NCI-H1048 (cell line): ENCODE measurements at regions not wholly inside any gene's neighbourhood (a gene's known extent, or its start where the extent isn't known, plus 50 kb on each side); places are given as distances from the start of the nearest gene placed in this dataset.
"Not testable (repeated sequence)": the region's sequence is repeated elsewhere in the genome, so short reads cannot be mapped to it uniquely, and the experiment has no call there.

Source experiments
- DNase-seq: peaks from one replicate; lab custom pipeline; 2025; lab: John Stamatoyannopoulos, UW

DNA sequence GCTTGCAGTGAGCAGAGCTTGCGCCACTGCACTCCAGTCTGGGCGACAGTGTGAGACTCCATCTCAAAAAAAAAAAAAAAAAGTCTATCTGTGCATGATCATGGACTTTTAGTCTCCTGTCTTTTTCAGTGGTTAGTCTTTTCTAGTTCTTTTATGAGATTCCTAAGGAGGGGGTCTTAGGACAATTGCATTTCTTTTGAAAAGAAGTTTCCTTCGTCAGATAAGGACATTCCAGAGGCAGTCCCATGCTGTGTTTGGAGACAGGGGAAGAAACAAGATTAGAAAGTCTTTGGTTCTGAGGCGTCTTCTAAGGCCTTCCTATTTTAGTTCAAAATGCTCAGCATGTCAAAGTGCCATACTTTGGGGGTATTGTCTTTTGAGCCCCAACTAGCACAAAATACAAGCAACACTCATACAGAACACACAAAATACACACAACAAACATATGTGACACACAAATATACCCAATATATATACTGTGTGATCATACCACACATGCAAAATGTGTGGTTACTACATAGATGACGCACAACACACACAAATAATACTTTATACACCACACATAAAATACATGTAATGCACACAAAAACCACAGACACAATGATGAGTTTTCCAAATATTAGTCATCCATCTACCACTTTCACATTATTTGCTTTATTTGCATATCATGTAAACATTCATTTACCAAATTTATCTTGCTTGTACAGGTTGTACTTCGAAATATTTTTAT is 394.5 kb downstream of the SPATA31D1 start:
- DNase-seq: no peak

DNA sequence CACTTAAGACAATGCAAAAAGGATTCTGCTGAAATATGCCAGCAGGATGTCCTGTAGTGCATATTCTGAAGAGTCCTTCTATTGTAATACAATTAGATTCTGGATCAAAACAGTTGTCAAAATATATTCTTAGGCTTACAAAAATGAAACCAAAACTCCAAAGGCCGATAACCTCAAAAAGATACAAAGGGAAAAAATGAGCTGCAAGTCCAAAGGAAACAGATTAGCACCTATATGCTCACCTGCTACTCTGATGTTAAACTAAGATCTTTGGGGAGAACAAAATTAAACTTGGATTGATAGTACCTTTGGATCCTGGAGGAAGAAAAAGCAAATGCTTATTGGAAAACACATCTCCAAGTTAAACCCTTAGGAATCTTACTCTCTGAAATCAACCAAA is 397.1 kb downstream of the SPATA31D1 start:
- no peak for DNase-seq

DNA sequence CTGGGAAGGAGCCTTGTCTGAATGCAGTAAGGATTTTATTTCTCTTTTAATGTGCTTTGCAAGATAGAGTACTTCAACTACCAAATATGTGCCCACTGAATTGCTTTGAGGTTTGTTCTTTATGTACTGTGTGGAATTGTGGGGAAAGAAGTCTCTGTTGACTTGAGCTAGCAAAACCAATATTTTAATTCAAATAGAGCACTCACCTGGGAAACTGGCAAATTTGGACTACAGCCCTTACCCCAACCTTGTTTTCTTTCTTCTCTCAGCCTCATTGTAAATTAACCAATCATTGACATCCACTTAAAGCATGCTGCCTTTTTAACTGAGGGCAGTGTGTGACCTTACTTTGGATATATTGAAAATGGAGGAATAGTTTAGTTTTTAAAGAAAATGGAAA is 409.0 kb downstream of the SPATA31D1 start:
- no peak for DNase-seq

DNA sequence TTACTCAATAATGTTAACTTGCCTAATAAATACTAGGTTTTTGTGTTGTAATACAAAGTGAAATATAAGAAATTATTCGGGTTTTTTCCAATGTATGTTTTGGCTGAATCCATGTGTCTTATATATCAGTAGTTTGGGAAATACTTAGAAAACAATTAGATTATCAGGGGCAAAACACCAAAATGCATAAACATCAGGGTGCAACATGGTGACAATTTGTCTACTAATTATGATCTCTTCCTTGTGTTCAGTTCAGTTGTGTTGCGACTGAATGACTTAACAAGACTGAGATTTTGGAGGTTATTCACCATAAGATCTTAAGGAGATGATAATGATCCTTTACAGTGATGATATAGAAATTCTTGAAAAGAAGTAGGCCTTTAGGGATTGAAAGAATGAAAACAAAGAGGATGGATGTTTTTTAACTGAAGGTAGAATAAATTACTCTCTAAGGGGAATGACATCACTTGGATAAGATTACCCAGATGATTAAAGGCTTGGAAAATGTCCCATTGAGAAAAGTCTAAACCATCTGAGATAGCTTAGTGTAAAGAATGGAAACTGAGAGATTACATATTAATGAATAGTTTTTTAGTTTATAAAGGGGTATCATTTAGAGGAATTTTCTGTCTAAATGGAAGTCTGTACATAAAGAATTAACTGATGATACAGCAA is 415.8 kb downstream of the SPATA31D1 start:
- no peak for DNase-seq

DNA sequence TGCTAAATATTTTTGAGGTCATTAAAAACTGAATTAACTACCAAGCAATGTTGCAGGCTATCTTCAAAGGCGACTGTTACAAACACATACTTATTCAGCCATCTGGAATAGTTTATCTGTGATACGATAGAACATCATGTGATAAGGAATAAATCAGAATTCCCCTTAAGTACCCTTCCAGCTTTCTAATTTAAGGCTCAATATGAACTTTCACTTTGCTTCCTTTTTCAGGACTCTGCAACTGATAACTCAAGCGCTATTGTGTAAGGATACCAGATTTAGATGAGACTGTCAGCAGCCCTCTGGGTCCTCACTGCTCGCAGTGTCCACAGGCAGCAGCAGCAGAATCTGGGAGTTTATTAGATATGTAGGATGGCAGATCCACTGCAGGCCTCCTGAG is 416.3 kb downstream of the SPATA31D1 start:
- no peak for DNase-seq

DNA sequence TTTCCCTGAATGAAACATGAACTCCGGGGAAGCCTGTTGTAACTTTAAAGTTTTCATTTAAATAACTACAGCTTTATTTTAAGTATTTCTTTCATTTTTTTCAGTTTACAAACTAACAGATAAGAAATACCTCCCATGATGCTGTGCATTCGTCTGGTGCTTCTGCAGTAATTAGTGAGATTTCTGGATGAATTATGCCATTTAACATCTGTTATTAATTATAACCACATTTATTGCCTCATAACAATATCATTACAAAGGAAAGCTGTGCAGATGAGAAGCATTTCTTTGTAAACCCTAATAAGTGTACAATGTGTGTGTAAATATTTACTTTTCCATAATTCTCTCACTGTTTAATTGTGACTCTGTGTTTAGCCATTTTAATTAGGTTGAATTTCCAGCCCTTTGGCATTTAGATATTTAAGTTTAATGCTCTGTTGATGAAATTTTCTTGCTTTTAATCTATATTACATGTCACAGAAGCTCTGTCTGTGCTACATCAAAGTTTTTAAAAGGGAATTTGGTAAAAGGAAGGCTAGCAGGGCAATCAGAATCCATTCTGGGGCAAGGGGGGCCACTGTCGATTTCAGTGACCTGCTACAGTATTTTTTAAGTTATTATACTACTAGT is 418.0 kb downstream of the SPATA31D1 start:
- no peak for DNase-seq

DNA sequence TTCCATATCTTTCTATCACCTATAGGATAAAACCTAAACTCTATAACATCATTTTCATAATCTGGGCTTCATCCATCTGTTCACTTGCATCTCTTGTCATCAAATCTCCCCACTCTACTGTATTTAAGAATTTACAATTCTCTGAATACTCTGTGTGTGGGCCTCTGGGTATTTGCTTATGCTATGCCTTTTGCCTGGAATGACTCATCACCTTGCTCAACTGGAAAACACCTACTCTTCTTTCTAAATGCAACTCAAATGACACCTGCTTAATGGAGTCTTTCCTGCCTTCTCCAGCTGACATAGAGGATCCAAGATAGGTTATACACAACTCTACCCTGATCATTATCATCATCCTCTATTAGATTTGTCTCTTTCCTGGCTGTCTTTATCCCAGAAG is 421.7 kb downstream of the SPATA31D1 start:
- DNase-seq: no peak

DNA sequence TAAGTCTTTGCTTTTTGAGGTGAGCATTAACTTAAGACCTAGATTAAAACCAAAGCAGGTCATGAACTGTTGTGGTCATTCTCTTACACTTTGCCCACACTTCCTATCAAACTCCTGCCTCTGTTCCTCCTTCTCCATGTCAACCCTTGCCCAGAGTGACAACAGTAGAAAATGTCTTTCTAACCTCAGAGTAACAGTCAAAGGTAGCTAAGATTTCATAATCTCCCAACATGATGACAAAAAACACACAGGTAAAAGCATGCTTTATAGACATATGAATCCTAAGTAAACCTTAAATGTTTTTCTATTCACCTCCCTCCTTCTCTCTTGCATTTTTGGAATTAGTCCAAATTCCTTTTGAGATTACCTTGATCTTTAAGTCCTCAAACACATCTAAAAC is 422.3 kb downstream of the SPATA31D1 start:
- no peak for DNase-seq

DNA sequence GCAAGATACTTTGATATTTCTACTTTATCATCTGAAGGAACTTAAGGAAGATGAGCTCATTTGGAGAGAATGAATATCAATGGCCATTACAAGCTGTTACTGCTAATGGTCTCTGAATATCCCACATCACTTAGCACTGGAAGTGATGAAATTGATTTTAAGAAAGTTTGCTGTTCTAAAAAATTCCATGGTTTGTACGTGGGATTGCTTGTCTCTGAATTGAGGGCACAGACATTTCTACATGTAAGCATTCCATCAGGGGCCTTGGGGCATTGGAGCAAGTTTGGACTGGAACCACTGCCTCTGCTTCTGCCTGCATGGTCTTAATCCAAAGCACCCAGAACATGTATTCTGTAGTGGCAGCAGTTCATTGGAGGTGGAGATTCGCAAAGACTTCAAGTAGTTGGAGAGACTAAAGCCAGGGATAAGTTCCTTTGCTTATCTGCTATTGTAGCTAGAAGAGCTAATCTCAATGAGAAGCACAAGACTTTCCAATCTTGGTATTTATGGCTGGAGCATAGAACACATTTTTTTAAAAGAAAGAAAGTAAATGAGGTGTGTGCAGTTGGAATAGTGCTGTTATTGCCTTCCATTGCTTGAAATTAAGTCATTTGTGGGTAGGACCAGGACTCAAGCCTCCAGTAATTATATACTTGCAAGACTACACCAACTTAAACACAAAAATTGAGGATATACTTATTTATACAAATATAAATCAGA is 424.2 kb downstream of the SPATA31D1 start:
- DNase-seq: no peak

DNA sequence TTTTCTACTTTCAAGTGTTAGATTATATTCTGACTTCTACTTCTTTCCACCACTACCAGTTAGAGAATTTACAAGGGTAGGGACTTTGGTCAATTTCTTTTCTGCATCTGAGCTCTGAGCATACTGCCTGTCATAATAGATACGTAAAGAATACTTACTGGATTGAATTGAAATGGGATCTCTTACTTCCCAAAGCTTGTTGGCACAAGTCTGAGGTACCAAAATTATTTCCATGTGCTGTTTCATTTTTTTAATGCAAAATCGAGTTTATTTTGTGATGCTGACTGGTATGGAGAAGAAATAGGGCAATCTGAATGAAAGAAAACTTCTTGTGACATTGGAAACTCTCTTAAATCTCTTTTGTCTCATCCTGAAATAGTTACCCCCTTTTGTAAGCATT is 428.9 kb downstream of the SPATA31D1 start:
- no peak for DNase-seq

DNA sequence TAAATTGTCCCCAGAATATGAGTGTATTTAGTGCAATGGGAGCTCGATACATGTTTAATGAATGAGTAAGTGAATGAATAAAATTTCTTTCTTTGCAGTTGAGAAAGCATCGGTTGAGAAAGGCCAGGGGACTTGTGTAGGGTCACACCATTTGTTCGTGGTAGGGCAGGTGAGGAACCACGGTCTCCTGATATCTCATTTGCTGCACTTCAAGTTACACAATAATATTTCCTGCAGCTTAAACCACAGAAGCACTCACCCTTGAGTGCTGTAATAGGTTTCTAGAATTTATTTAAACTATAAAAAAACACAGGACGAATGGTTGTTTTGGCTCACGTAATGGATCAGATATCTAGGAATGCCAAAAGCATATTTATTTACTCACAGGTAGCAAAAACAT is 429.8 kb downstream of the SPATA31D1 start:
- DNase-seq: no peak

DNA sequence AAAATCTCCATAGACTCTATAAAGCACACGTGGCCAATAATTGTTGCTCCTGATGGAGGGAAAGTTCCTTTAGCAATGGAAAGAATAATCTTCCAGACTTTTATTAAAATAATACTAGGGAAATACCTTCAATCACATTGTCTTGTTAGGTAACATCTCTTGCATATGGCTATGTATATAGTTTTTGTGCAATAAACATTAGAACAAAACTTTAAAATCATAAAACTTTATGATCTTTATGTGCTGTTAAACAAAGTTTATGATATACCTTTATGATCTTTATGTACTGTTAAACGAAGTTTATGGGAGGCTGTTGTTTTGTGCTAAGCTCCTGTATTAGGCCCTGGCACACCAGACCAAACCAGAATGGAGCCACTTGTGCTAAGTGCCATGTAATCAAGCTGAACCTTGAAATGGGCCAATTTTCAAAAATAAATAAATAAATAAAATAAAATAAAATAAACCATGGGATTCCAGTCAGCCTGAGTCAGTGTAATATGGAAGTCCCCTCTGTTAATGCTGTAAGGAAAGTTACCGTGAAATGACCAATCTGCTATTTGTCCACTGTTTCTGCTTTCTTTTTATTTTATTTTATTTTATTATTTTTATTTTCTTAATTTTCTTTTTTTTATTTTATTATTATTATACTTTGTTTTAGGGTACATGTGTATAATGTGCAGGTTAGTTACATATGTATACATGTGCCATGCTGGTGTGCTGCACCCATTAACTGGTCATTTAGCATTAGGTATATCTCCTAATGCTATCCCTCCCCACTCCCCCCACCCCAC is 431.3 kb downstream of the SPATA31D1 start:
- no peak for DNase-seq

DNA sequence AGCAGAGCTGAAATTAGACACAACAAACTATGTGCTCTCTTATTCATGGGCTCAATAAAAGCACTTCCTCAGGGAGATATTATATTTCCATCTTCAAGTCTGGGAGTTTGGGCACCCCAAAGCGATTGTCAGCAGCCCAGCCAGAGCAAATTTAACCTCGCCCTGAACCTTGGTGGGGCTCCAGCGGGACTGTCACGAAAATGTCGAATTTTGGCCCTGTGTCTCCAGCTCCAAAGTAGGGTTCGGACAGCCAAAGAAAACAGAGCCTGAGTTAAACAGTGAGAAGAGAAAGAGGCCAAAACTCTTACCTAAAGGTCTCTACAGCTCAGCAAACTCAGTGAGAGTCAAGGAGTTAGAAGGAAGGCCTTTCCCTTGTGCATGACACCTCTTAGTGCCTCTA is 432.9 kb downstream of the SPATA31D1 start:
- no peak for DNase-seq

DNA sequence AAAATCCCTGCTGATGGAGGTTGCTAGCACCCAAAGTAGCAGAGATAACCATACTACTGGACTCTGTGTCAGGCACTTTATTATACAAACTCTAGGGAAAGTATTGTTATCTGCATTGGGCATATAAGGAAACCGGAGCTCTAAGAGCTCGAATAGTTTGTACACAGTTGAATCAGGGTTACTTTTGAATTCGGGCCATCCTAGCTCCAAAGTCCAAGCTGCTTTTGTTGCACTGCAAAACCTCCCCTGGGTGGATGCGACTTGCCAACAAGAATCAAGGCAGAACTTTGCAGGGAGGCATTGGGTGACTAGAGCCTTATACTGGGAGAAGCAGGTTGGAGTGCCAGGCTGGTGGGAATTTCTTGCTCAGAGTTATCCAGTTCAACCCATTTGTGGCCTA is 435.1 kb downstream of the SPATA31D1 start:
- no peak for DNase-seq

DNA sequence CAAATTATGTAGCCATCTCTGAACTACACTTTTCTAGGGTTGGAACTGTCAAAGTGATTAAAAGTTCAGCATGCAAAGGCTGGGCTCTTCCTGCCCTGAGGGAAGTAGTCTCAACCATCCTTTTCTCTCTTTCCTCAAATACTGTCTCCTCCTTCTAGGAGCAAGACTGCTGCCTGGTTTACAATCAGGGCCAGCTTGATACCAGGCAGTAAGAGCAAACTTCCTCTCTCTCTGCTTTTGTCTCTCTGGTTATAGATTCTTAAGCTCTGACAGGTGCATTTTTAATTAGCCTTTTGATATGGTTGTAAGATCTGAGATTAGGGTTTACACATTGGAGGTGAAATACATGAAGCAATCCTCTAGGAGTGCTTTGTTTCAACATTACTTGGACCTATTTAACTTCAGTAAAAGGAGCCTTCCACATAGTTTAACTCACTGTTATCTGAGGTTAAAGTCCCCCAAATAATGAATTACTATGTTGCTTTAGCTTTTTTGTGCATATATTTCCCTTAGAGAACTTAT is 436.1 kb downstream of the SPATA31D1 start:
- DNase-seq: no peak

DNA sequence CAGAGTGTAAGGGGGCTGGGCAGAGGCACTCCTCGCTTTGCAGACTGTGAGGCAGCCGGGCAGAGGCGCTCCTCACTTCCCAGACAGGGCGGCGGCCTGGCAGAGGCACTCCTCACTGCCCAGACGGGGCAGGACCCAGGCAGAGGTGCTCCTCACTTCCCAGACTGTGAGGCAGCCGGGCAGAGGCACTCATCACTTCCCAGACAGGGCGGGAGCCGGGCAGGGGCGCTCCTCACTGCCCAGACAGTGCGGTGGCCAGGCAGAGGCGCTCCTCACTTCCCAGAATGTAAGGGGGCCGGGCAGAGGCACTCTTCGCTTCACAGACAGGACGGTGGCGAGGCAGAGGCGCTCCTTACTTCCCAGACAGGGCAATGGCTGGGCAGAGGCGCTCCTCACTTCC is 442.5 kb downstream of the SPATA31D1 start:
- no peak for DNase-seq

DNA sequence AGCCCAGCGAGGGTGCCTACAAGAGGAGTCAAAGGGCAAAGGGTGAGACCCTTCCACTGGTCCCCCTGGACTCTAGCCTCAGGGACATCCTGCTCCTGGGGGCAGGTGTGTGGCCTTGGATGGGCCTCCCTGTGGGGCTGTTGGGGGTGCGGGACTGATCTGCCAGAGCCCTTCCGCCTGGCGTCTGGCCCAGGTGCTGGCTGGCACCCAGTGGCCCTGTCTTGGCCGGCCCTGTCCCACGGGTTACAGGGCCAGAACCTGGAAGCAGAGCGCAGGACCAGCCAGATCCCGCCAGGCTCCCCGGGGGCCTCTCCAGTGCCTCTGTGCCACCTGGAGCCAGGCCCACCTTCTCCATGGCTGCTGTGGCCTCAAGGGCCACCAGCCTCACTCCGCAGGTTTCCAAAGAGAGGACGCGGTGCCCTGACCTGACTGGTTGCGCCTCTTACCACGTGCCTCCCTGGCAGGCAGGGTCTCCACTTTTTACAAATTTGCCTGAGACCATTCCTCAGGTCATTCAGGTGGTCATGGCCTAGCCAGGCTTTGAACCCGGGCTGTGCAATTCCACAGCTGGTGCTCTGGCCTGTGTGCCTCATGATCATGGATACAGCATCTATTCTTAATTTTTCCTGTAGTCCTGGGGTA is 444.8 kb downstream of the SPATA31D1 start:
- DNase-seq: not testable (repeated sequence)

DNA sequence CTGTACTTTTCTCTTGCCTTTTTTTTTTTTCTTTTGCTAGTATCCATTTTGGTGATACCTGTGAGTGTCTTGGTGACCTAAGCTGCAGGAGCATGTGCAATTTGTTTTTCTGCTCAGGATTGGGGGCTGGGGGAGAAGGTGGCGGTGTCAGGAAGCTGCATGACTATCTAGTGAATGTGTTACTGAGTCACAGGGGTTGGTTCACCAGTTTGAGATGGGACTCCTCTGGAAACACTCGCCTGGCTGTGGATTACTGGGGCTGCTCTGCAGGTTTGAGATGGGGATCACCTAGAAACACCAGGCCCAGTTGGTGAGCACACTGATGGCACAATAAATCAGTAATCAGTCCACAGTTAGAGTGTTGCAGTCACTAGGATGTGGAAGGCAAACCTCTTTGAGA is 447.9 kb downstream of the SPATA31D1 start:
- DNase-seq: no peak

DNA sequence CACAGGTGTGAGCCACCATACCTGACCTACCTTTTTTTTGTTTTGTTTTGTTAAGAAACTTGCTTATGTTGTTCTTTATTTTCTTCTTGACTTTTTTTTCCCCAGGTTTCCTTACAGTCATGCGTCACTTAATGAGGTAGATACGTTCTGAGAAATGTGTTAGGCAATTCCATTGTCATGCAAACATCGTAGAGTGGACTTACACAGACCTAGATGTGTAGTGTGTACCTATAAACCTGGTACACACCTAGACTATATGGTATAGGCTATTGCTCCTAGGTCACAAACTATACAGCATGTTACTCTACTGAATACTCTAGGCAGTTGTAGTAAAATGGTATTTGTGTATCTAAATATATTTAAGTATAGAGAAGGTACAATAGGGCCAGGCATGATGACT is 448.6 kb downstream of the SPATA31D1 start:
- not testable (repeated sequence) for DNase-seq

DNA sequence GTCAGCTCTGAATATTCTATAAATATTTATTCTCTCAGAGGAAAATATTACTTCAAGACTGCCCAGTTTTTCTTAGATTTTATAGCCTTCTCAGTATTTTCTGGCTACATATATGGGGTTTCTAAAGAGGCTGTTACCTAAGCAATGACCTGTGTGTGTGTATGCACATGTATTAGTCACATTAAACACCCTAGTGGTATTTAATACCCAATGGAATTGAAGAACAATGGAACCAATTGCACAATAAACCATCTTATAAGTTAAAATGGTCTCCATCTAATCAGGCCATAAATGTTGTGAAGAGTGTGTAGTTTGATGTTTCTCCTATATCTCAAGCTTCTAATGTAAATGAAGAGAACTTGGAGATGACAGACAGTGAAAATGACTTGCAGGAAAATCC is 450.0 kb downstream of the SPATA31D1 start:
- DNase-seq: no peak

DNA sequence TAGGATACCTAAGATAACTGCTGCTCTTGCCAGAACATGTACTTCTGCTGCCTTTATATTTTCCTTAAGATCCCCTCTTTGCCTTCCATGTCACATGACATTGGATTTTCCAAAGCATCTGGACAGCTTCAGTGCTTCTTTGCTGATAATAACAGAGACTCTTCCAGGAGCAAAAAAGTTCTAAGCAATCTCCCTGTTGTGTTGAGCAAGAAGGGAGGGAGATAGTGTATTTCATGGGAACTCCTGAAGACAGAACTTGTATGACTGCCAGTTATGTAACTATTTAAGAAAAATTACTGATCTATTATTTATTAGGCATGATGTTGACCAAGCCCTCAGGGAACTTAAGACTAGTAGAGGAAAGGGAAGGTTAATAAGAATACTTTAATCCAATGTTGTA is 454.7 kb downstream of the SPATA31D1 start:
- DNase-seq: no peak
